ENCODE measurements at regions not wholly inside any gene's neighbourhood (a gene's known extent, or its start where the extent isn't known, plus 50 kb on each side); places are given as distances from the start of the nearest gene placed in this dataset.

- Histone ChIP-seq H3K4me1 (ENCODE audit: control insufficient read depth, insufficient read depth, low read length) (no peaks in the 10 kb centered on the region), H3K9me3 (ENCODE audit: control insufficient read depth, insufficient read depth, low read depth, low read length) (no peaks in the 10 kb centered on the region), H3K36me3 (ENCODE audit: control insufficient read depth, insufficient read depth, low read length) (no peaks in the 10 kb centered on the region), H3K27me3 (ENCODE audit: control insufficient read depth, insufficient read depth, low read length) (no peaks in the 10 kb centered on the region), H3K4me3 (ENCODE audit: low read depth in 2 of 2, low read length in 2 of 2) (no peak overlapping the region), H3K27ac (ENCODE audit: low read length) (no peak overlapping the region)
- no TSS peak for BruUV-seq (replicated peaks)
- TF ChIP-seq TCF7L2 (IDR thresholded peaks at IDR 0.05; ENCODE audit: low read depth, low read length) (no peak), POLR2AphosphoS5 (IDR thresholded peaks at IDR 0.05; ENCODE audit: low read depth, low read length) (no peak), CTCF (IDR thresholded peaks at IDR 0.05) (no peak), SIN3A (IDR thresholded peaks at IDR 0.05; ENCODE audit: borderline replicate concordance, insufficient read depth, low read depth, low read length) (no peak)
- TF ChIP-seq, protein P1, sequence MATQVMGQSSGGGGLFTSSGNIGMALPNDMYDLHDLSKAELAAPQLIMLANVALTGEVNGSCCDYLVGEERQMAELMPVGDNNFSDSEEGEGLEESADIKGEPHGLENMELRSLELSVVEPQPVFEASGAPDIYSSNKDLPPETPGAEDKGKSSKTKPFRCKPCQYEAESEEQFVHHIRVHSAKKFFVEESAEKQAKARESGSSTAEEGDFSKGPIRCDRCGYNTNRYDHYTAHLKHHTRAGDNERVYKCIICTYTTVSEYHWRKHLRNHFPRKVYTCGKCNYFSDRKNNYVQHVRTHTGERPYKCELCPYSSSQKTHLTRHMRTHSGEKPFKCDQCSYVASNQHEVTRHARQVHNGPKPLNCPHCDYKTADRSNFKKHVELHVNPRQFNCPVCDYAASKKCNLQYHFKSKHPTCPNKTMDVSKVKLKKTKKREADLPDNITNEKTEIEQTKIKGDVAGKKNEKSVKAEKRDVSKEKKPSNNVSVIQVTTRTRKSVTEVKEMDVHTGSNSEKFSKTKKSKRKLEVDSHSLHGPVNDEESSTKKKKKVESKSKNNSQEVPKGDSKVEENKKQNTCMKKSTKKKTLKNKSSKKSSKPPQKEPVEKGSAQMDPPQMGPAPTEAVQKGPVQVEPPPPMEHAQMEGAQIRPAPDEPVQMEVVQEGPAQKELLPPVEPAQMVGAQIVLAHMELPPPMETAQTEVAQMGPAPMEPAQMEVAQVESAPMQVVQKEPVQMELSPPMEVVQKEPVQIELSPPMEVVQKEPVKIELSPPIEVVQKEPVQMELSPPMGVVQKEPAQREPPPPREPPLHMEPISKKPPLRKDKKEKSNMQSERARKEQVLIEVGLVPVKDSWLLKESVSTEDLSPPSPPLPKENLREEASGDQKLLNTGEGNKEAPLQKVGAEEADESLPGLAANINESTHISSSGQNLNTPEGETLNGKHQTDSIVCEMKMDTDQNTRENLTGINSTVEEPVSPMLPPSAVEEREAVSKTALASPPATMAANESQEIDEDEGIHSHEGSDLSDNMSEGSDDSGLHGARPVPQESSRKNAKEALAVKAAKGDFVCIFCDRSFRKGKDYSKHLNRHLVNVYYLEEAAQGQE (IDR thresholded peaks at IDR 0.05; ENCODE audit: insufficient read depth in 1 of 2, low read depth in 2 of 2, low read length in 1 of 2) = no peak
- POLR2A ChIA-PET = no interaction called here
- CTCF ChIA-PET = no interaction called here
- DNase-seq (ENCODE audit: low read depth, low spot score) (no peak), ATAC-seq (no peak)
- intact Hi-C loops (cut with micrococcal nuclease; ENCODE audit: unreplicated experiment) (no loop called here), in situ Hi-C loops (cut with HindIII; ENCODE audit: low pct_unique_long_range_greater_than_20kb, low sequenced_read_pairs) (no loop called here)
Measured at GRCh38 chr13:73596382-73596781, 537.6 kb downstream of the KLF5 start.

- in situ Hi-C loops (cut with HindIII; ENCODE audit: low pct_unique_long_range_greater_than_20kb, low sequenced_read_pairs) = no loop called here
- no TSS peak for BruUV-seq (replicated peaks)
- intact Hi-C loops (cut with micrococcal nuclease; ENCODE audit: unreplicated experiment) = no loop called here
Measured at GRCh38 chr13:73593199-73593765, 534.5 kb downstream of the KLF5 start.

More at GRCh38 chr13:73593199-73593765, 534.5 kb downstream of the KLF5 start:
- Histone ChIP-seq H3K9me3 (ENCODE audit: control insufficient read depth, insufficient read depth, low read depth, low read length) (no peaks in the 10 kb centered on the region), H3K4me3 (ENCODE audit: low read depth in 2 of 2, low read length in 2 of 2) (no peak overlapping the region), H3K4me1 (ENCODE audit: control insufficient read depth, insufficient read depth, low read length) (no peaks in the 10 kb centered on the region), H3K27ac (ENCODE audit: low read length) (no peak overlapping the region), H3K27me3 (ENCODE audit: control insufficient read depth, insufficient read depth, low read length) (no peaks in the 10 kb centered on the region), H3K36me3 (ENCODE audit: control insufficient read depth, insufficient read depth, low read length) (no peaks in the 10 kb centered on the region)
- TF ChIP-seq SIN3A (IDR thresholded peaks at IDR 0.05; ENCODE audit: borderline replicate concordance, insufficient read depth, low read depth, low read length) = no peak
- TF ChIP-seq, protein P1 (IDR thresholded peaks at IDR 0.05; ENCODE audit: insufficient read depth in 1 of 2, low read depth in 2 of 2, low read length in 1 of 2) = no peak
- no peak for TF ChIP-seq POLR2AphosphoS5 (IDR thresholded peaks at IDR 0.05; ENCODE audit: low read depth, low read length)
- no peak for TF ChIP-seq TCF7L2 (IDR thresholded peaks at IDR 0.05; ENCODE audit: low read depth, low read length)
- no peak for TF ChIP-seq CTCF (IDR thresholded peaks at IDR 0.05)
- POLR2A ChIA-PET = no interaction called here
- CTCF ChIA-PET = no interaction called here
- DNase-seq (ENCODE audit: low read depth, low spot score) = no peak
- ATAC-seq = no peak
